ENCODE measurements at regions not wholly inside any gene's neighbourhood (a gene's known extent, or its start where the extent isn't known, plus 50 kb on each side); places are given as distances from the start of the nearest gene placed in this dataset.

DNA sequence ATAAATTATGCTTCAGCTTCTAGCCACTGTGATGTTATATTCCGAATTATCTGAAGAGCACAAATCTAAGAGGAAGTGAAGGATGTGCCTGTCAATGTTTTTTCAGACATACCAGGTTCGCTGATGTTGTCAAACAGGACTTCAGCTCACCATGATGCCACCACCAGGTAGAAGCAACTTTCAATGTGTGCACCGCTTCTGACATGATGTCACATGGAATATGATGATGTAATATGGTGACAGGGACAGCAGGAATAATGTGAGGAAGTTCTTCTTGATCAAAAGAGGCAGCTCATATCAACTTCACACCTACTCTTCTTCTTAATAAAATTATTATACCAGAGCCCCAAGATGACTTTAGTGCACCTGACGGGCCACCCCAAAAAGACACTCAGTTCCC lies 893.2 kb downstream of the BCL11A start:
- no peak overlapping the region for H3K4me3 ChIP-seq (ENCODE audit: insufficient read depth, low read length)
- H3K79me2 ChIP-seq (ENCODE audit: insufficient read depth, low read length): no peaks in the 10 kb centered on the region
- H3K4me2 ChIP-seq (ENCODE audit: insufficient read depth, low read length): no peak overlapping the region
- no peaks in the 10 kb centered on the region for H3K9me3 ChIP-seq (ENCODE audit: low read depth, low read length)
- H3K27me3 ChIP-seq (ENCODE audit: insufficient read depth, low read length): no peaks in the 10 kb centered on the region
- no peak for DNase-seq (ENCODE audit: insufficient read length, low spot score, missing footprints)
- TF ChIP-seq, protein P1, sequence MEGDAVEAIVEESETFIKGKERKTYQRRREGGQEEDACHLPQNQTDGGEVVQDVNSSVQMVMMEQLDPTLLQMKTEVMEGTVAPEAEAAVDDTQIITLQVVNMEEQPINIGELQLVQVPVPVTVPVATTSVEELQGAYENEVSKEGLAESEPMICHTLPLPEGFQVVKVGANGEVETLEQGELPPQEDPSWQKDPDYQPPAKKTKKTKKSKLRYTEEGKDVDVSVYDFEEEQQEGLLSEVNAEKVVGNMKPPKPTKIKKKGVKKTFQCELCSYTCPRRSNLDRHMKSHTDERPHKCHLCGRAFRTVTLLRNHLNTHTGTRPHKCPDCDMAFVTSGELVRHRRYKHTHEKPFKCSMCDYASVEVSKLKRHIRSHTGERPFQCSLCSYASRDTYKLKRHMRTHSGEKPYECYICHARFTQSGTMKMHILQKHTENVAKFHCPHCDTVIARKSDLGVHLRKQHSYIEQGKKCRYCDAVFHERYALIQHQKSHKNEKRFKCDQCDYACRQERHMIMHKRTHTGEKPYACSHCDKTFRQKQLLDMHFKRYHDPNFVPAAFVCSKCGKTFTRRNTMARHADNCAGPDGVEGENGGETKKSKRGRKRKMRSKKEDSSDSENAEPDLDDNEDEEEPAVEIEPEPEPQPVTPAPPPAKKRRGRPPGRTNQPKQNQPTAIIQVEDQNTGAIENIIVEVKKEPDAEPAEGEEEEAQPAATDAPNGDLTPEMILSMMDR (IDR thresholded peaks at IDR 0.05; ENCODE audit: extremely low read depth, low read depth, low read length): no peak
- no peaks in the 10 kb centered on the region for H3K36me3 ChIP-seq (ENCODE audit: insufficient read depth, low read length)
- H3K27ac ChIP-seq (ENCODE audit: low read depth, low read length): no peak overlapping the region
- no peak overlapping the region for H2AFZ ChIP-seq (ENCODE audit: low read length)
- no peaks in the 10 kb centered on the region for H4K20me1 ChIP-seq (ENCODE audit: insufficient read depth, low read length)
- H3K4me1 ChIP-seq (ENCODE audit: insufficient read depth, low read length): no peaks in the 10 kb centered on the region

DNA sequence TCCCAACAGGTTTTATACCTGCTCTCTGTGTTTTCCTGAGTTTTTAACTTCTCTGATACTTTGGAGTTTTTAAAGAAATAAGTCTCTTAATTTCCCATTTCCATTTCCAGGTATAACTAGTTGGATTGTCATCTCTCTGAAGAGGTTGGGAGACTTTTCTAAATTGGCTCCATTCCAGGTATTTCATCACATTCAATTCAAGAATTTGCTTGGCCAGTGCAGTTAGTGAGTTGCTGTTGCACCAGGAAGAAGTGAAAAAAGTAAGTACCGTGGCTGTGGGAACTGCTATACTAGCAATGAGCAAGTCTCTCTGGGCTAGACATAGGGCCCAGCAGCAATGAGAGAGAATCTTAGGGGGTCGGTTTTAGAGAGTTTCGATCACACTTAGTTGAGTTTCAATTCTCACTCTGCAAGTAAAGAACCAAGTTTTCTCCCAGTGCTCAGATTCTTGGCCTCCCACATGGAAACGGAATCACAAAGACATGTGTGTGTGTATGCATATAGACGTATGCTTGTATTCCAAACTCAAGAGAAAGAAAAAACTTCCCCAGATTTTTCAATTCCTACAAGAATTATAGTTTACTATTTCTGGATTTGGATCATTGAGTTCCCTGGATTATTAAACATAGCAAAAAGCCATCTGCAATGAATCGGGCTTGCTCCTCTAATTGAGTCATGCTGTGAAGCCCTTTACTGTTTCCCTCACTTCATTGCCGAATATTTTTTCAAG lies 894.4 kb downstream of the BCL11A start:
- Histone ChIP-seq H3K4me2 (ENCODE audit: insufficient read depth, low read length) (no peak overlapping the region), H3K4me3 (ENCODE audit: insufficient read depth, low read length) (no peak overlapping the region), H3K27ac (ENCODE audit: low read depth, low read length) (no peak overlapping the region), H3K36me3 (ENCODE audit: insufficient read depth, low read length) (no peaks in the 10 kb centered on the region), H4K20me1 (ENCODE audit: insufficient read depth, low read length) (no peaks in the 10 kb centered on the region), H3K4me1 (ENCODE audit: insufficient read depth, low read length) (no peaks in the 10 kb centered on the region), H3K79me2 (ENCODE audit: insufficient read depth, low read length) (no peaks in the 10 kb centered on the region), H3K9me3 (ENCODE audit: low read depth, low read length) (no peaks in the 10 kb centered on the region), H3K27me3 (ENCODE audit: insufficient read depth, low read length) (no peaks in the 10 kb centered on the region), H2AFZ (ENCODE audit: low read length) (no peak overlapping the region)
- TF ChIP-seq, protein P1 (IDR thresholded peaks at IDR 0.05; ENCODE audit: extremely low read depth, low read depth, low read length): no peak
- no peak for DNase-seq (ENCODE audit: insufficient read length, low spot score, missing footprints)

DNA sequence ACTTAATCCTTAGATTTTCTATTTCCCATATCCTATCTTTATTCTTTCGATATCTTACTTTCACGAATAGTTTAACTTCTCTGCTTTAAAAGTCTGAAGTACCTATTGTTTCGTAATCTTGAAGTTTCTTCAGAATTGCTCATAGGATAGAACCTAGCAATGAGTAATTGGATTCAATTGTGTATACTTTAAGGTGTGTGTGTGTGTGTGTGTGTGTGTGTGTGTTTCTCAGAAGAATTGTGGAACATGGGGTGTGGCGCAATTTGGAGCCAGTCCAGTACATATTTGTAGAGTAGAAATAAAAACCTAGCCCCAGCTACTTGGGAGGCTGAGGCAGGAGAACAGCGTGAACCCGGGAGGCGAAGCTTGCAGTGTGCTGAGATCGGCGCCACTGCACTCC lies 897.6 kb downstream of the BCL11A start:
- H2AFZ ChIP-seq (ENCODE audit: low read length): no peak overlapping the region

DNA sequence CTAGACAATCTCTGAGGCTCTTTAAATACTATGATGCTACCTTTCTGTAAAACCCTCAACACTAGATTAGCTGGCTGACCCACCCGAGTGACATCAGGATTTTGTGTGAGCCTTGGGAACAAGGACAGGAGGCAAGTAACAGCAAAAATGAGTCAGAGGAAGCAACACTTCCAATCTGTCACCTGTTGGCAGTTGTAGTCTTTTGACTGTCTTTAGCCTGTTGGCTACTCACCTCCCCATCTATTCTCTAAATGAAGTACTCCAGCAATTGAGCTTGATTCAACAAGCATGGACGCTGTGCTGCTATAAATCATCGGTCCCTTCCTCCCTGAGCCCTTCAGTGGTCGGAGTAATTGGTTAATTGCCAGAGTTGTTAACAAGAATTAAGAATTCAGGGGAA lies 898.7 kb downstream of the BCL11A start:
- Histone ChIP-seq H3K27ac (ENCODE audit: low read depth, low read length) (no peak overlapping the region), H4K20me1 (ENCODE audit: insufficient read depth, low read length) (no peaks in the 10 kb centered on the region), H3K27me3 (ENCODE audit: insufficient read depth, low read length) (no peaks in the 10 kb centered on the region), H3K36me3 (ENCODE audit: insufficient read depth, low read length) (no peaks in the 10 kb centered on the region), H3K79me2 (ENCODE audit: insufficient read depth, low read length) (no peaks in the 10 kb centered on the region), H3K4me2 (ENCODE audit: insufficient read depth, low read length) (no peak overlapping the region), H3K9me3 (ENCODE audit: low read depth, low read length) (no peaks in the 10 kb centered on the region), H3K4me3 (ENCODE audit: insufficient read depth, low read length) (no peak overlapping the region), H3K4me1 (ENCODE audit: insufficient read depth, low read length) (no peaks in the 10 kb centered on the region), H2AFZ (ENCODE audit: low read length) (no peak overlapping the region)
- TF ChIP-seq, protein P1 (IDR thresholded peaks at IDR 0.05; ENCODE audit: extremely low read depth, low read depth, low read length): no peak
- no peak for DNase-seq (ENCODE audit: insufficient read length, low spot score, missing footprints)

More for the DNA sequence above, 897.6 kb downstream of the BCL11A start:
- no peak overlapping the region for H3K27ac ChIP-seq (ENCODE audit: low read depth, low read length)
- no peaks in the 10 kb centered on the region for H3K9me3 ChIP-seq (ENCODE audit: low read depth, low read length)
- H3K4me3 ChIP-seq (ENCODE audit: insufficient read depth, low read length): no peak overlapping the region
- H3K36me3 ChIP-seq (ENCODE audit: insufficient read depth, low read length): no peaks in the 10 kb centered on the region
- H4K20me1 ChIP-seq (ENCODE audit: insufficient read depth, low read length): no peaks in the 10 kb centered on the region
- H3K27me3 ChIP-seq (ENCODE audit: insufficient read depth, low read length): no peaks in the 10 kb centered on the region
- H3K79me2 ChIP-seq (ENCODE audit: insufficient read depth, low read length): no peaks in the 10 kb centered on the region
- H3K4me1 ChIP-seq (ENCODE audit: insufficient read depth, low read length): no peaks in the 10 kb centered on the region
- no peak overlapping the region for H3K4me2 ChIP-seq (ENCODE audit: insufficient read depth, low read length)
- no peak for DNase-seq (ENCODE audit: insufficient read length, low spot score, missing footprints)
- TF ChIP-seq, protein P1 (IDR thresholded peaks at IDR 0.05; ENCODE audit: extremely low read depth, low read depth, low read length): no peak

All from osteoblast (primary cell).